Stomach (tissue), 8 donors: ENCODE measurements at regions not wholly inside any gene's neighbourhood (a gene's known extent, or its start where the extent isn't known, plus 50 kb on each side); places are given as distances from the start of the nearest gene placed in this dataset.

Experiments used
- DNase-seq, 2 donors: peaks; one replicate each; pipeline versions ENCODE4 v3.0.0 to v3.0.0-alpha.2; 2013 to 2019
- H3K27ac ChIP-seq, 5 donors: fragments of 200-600 bp in 4 of 5; sonication (generic) in 4 of 5; one replicate each; pipeline ENCODE4 v1.5.1; 2013 to 2019; ENCODE audit warnings: mild to moderate bottlenecking in 1 of 5, moderate library complexity in 1 of 5
- H3K27me3 ChIP-seq, 3 donors: fragments of 200-600 bp; sonication (generic); one replicate each; pipeline ENCODE4 v1.5.1; 2017 to 2019; ENCODE audit warnings: mixed run types in 1 of 3
- H3K36me3 ChIP-seq, 4 donors: fragments of 200-600 bp; sonication (generic); 1 replicate in 3 of 4; 2 replicates in 1 of 4; pipeline ENCODE4 v1.5.1; 2016 to 2019
- H3K4me1 ChIP-seq, 4 donors: fragments of 200-600 bp; sonication (generic); one replicate each; pipeline ENCODE4 v1.5.1; 2016 to 2019
- H3K4me3 ChIP-seq, 4 donors: fragments of 200-600 bp; sonication (generic) in 3 of 4; one replicate each; pipeline ENCODE4 v1.5.1; 2016 to 2019; ENCODE audit warnings: mild to moderate bottlenecking in 1 of 4
- H3K9me3 ChIP-seq, 4 donors: fragments of 200-600 bp; sonication (generic); one replicate each; pipeline ENCODE4 v1.5.1; 2016 to 2019
- EP300 ChIP-seq: sonication (generic); formaldehyde crosslinking; IDR thresholded peaks from one replicate; pipeline ENCODE4 v1.6.1; 2017; ENCODE audit warnings: antibody characterized with exemption
- POLR2A ChIP-seq, 4 donors: fragments of 450-650 bp; IDR thresholded peaks; one replicate each; pipeline ENCODE4 v1.6.1; 2016; ENCODE audit warnings: antibody characterized with exemption in 4 of 4, control low read depth in 2 of 4, mild to moderate bottlenecking in 1 of 4, moderate library complexity in 1 of 4
- POLR2AphosphoS5 ChIP-seq, 3 donors: sonication (generic); formaldehyde crosslinking; IDR thresholded peaks; one replicate each; pipeline ENCODE4 v1.6.1; 2016; ENCODE audit warnings: antibody characterized with exemption in 3 of 3
- WGBS, 5 donors: extraction: QIAGEN DNeasy Blood & Tissue Kit in 3 of 5; methylation state at CpG; one replicate each; pipeline versions ENCODE4 v1.1.5 to v1.1.7; 2013 to 2018; 5-methylcytosine and 5-hydroxymethylcytosine counted together
- intact Hi-C: fragments of 100-400 bp; cut with DNase I; formaldehyde crosslinking; loops from one replicate; pipeline ENCODE4 v1.15.1; 2023; ENCODE audit warnings: low total_unique reads
- TF ChIP-seq, protein P1 (sequence below), 7 experiments: fragments of 450-650 bp in 4 of 7; fragments of 200-600 bp in 3 of 7; sonication (generic) in 3 of 7; IDR thresholded peaks; one replicate each; pipeline ENCODE4 v1.5.1; 2016 to 2019; ENCODE audit warnings: antibody characterized with exemption in 7 of 7, control low read depth in 2 of 7, mild to moderate bottlenecking in 1 of 7
- donor health status: healthy with polysubstance abuse.
- donor health status: Bipolar disorder and iron deficiency.
- donor health status: healthy.

DNA sequence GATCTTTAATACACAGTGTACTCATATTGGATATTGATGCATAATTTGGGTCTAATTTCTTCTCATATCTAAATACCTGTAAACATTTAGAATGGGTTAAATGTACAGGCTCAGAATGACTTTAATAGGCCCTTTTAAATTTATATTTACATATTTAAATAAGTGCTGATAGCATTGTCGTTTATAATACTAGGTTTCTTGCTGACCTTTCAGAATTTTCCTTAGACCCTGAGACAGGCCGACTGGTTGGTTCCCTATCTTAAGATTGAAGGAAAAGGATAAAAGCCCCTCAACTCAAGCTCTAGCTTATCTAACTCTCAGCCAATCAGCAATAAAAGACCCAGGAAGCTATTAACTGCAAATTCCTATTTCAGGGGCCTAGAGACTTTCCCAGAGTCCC is 67.8 kb upstream of the HNMT start:
- intact Hi-C loops, result no loop called here
- no peak for TF ChIP-seq POLR2A (IDR thresholded peaks at IDR 0.05)
- TF ChIP-seq, protein P1, sequence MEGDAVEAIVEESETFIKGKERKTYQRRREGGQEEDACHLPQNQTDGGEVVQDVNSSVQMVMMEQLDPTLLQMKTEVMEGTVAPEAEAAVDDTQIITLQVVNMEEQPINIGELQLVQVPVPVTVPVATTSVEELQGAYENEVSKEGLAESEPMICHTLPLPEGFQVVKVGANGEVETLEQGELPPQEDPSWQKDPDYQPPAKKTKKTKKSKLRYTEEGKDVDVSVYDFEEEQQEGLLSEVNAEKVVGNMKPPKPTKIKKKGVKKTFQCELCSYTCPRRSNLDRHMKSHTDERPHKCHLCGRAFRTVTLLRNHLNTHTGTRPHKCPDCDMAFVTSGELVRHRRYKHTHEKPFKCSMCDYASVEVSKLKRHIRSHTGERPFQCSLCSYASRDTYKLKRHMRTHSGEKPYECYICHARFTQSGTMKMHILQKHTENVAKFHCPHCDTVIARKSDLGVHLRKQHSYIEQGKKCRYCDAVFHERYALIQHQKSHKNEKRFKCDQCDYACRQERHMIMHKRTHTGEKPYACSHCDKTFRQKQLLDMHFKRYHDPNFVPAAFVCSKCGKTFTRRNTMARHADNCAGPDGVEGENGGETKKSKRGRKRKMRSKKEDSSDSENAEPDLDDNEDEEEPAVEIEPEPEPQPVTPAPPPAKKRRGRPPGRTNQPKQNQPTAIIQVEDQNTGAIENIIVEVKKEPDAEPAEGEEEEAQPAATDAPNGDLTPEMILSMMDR (IDR thresholded peaks at IDR 0.05), result no peak
- no peak for TF ChIP-seq EP300
- no peak for TF ChIP-seq POLR2AphosphoS5 (IDR thresholded peaks at IDR 0.05)
- no peaks in the 10 kb centered on the region for H3K9me3 ChIP-seq

DNA sequence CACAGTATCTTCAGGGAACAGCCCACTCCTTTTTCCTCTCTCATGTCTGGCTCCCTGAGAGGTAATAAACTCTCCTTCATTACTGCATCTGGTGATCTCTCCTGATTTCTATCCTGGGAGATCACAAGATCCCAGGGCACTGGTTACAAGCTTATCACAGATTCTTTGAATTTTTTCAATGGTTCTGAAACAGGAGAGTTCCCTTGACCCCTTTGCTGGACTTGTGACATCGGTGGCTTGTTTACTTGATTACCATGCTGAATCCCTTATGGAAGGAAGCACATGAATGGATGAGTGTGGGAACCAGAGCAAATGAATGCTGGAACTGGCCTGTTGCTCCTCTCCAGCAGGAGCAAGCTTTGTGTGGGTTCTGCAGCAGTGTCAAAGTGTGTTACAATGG is 67.2 kb upstream of the HNMT start:
- Histone ChIP-seq H3K36me3 (no peaks in the 10 kb centered on the region), H3K27me3 (no peaks in the 10 kb centered on the region), H3K4me3 (no peak overlapping the region), H3K27ac (no peak overlapping the region), H3K9me3 (no peaks in the 10 kb centered on the region), H3K4me1 (peaks cover 0 to 5% (median 0%) of the 10 kb centered on the region in 4 donors)
- DNase-seq, result no peak
- intact Hi-C loops, result no loop called here
- TF ChIP-seq, protein P1 (IDR thresholded peaks at IDR 0.05), result no peak
- TF ChIP-seq POLR2A (IDR thresholded peaks at IDR 0.05) (no peak), EP300 (no peak), POLR2AphosphoS5 (IDR thresholded peaks at IDR 0.05) (no peak)
- WGBS, 5 donors, result 41 to 64% (median 45%) methylated on average over 1 of the region's 1 CpG

More for the DNA sequence above, 67.8 kb upstream of the HNMT start:
- WGBS, 5 donors, result 30 to 64% (median 35%) methylated on average over 2 of the region's 2 CpGs
- no peak for DNase-seq
- Histone ChIP-seq H3K27ac (no peak overlapping the region), H3K4me3 (no peak overlapping the region), H3K36me3 (no peaks in the 10 kb centered on the region), H3K27me3 (no peaks in the 10 kb centered on the region), H3K4me1 (peaks cover 0 to 5% (median 0%) of the 10 kb centered on the region in 4 donors)

DNA sequence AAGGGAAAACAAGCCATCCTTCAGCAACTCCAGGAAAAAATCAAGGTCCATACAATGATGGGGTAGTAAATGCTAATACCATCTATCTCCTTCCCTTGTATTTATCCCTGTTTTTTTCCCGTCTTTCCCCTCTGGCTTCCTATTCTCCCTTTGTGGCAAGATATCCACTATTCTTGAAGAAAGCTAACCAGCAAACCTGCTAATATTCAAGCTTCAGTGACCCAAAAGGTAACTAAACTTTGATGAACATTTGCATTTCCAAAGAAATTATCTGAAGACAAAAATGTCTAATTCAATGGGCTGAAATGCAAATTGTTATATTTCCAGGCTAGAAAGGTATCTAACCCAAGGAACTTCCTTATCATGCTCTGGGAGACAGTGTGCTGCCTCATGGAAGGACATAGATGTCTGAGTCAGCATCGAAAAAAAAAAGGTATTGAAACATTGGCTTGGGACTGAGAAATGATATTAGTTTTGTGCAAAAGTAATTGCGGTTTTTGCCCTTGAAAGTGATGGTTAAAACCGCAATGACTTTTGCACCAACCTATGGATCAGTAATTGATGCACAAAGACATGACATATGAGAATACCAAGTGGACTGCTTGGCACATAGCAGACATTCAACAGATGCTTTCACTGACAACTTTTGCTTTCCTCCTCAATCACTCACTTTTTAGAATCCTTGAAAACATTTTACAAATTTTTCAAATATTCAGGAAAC is 63.7 kb upstream of the HNMT start:
- Histone ChIP-seq H3K4me3 (no peak overlapping the region), H3K36me3 (no peaks in the 10 kb centered on the region), H3K9me3 (no peaks in the 10 kb centered on the region), H3K27ac (no peak overlapping the region), H3K27me3 (no peaks in the 10 kb centered on the region), H3K4me1 (no peaks in the 10 kb centered on the region)
- no peak for DNase-seq
- 72 to 82% (median 80%) methylated on average over 4 of the region's 4 CpGs for WGBS, 5 donors
- intact Hi-C loops, result loop anchor here (10.0 kb wide), 1 partner anchor 474 kb away; no protein-coding TSS in a partner anchor
- TF ChIP-seq, protein P1 (IDR thresholded peaks at IDR 0.05), result no peak
- no peak for TF ChIP-seq POLR2AphosphoS5 (IDR thresholded peaks at IDR 0.05)
- TF ChIP-seq EP300, result no peak
- TF ChIP-seq POLR2A (IDR thresholded peaks at IDR 0.05), result no peak

DNA sequence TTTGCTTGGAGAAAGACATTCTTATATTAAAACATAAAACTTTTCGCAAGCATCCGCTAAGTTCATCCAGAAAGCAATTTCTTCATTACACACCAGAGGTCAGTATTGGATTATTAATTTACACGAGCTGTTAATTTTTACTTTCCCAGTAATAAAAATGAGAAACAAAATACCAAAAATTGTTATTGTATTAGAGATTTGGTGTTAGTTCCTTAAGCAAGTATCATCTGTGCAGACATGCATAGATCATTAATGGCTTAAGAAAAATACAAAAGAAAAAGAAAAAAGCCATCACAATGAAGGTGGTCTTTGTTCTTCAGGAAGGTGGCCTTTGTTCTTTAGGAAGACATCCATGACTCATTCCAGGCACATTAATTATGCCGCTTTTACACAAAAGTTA is 53.6 kb upstream of the HNMT start:
- intact Hi-C loops, result loop anchor here (10.0 kb wide), 1 partner anchor 184 kb away; no protein-coding TSS in a partner anchor
- Histone ChIP-seq H3K27me3 (no peaks in the 10 kb centered on the region), H3K36me3 (no peaks in the 10 kb centered on the region), H3K4me1 (peaks cover 0 to 4% (median 0%) of the 10 kb centered on the region in 4 donors), H3K9me3 (no peaks in the 10 kb centered on the region), H3K27ac (no peak overlapping the region), H3K4me3 (no peak overlapping the region)
- DNase-seq, result peak in 1 of 2 donors; percentile 40
- TF ChIP-seq, protein P1 (IDR thresholded peaks at IDR 0.05), result peak in 5 of 7 experiments; percentile 20 to 76 (median 34)
- no peak for TF ChIP-seq POLR2A (IDR thresholded peaks at IDR 0.05)
- WGBS, 5 donors, result 17 to 33% (median 23%) methylated on average over 4 of the region's 4 CpGs
